K562 (cell line): ENCODE measurements at regions not wholly inside any gene's neighbourhood (a gene's known extent, or its start where the extent isn't known, plus 50 kb on each side); places are given as distances from the start of the nearest gene placed in this dataset.

ENCODE experiments used
- DMBX1 ChIP-seq: fragments of 250-450 bp; sonication (Bioruptor Pico); IDR thresholded peaks from 2 replicates; pipeline ENCODE4 v1.8.0; 2022; ENCODE audit warnings: inconsistent platforms, mild to moderate bottlenecking, moderate library complexity, borderline replicate concordance
- EP300 ChIP-seq: IDR thresholded peaks from 2 replicates; pipeline ENCODE4 v1.6.1; 2012; ENCODE audit warnings: low read length, improper control_type of control experiment
- EZH2 ChIP-seq: IDR thresholded peaks from 2 replicates; pipeline ENCODE4 v1.6.1; 2012; ENCODE audit warnings: low read depth, mild to moderate bottlenecking, inconsistent platforms, low read length, borderline replicate concordance
- HOXB6 ChIP-seq: fragments of 250-450 bp; sonication (Bioruptor Pico); IDR thresholded peaks from 2 replicates; pipeline ENCODE4 v1.5.1; 2022; ENCODE audit warnings: mild to moderate bottlenecking, borderline replicate concordance
- LEF1 ChIP-seq: fragments of 450-650 bp; IDR thresholded peaks from 2 replicates; pipeline ENCODE4 v1.6.1; 2016; ENCODE audit warnings: mild to moderate bottlenecking
- POLR2A ChIP-seq: fragments of 450-650 bp; conservative IDR thresholded peaks from 2 replicates; pipeline ENCODE4 v1.6.1; 2016
- SRSF7 ChIP-seq: fragments of 200-400 bp; formaldehyde crosslinking; optimal IDR thresholded peaks from 2 replicates; pipeline ENCODE3; 2017; ENCODE audit warnings: mild to moderate bottlenecking, low read depth, low read length
- TF ChIP-seq, protein P1 (sequence below), 3 experiments: IDR thresholded peaks in 2 of 3; conservative IDR thresholded peaks in 1 of 3; 2 replicates each; pipeline ENCODE4 v1.5.1; 2011 to 2012; ENCODE audit warnings: low read length in 3 of 3, mild to moderate bottlenecking in 3 of 3, control low read depth in 2 of 3, improper control_type of control experiment in 1 of 3, inconsistent platforms in 1 of 3, low read depth in 1 of 3, mixed read lengths in 1 of 3, moderate library complexity in 1 of 3; ENCODE audit not compliant: insufficient read depth in 2 of 3
- TF ChIP-seq, protein P2 (sequence below): fragments of 450-650 bp; formaldehyde crosslinking; IDR thresholded peaks from 2 replicates; pipeline ENCODE4 v1.4.0; 2020; ENCODE audit warnings: mild to moderate bottlenecking

DNA sequence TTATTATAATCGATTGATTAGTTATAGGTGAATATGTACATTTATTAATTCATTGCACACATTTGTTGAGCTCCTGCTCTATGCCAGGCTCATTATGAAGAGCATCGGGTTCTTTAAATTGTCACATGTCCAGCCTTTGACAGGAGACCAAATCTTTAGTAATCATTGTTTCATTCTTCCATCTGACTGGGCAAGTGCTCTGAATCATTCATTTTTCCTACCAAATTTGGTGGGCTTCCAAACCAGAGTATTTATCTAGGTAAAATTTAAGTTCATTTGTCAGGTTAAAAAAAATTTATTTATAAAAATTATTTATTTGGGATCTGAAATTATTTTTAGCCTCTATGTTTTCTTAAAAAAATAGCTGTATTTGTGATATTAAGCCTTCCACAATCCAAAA is 404.9 kb upstream of the MMS22L start:
- TF ChIP-seq EP300 (no peak), DMBX1 (no peak), POLR2A (no peak), SRSF7 (no peak), EZH2 (no peak), LEF1 (no peak), HOXB6 (CRISPR knock-in tag) (no peak)
- TF ChIP-seq, protein P1, sequence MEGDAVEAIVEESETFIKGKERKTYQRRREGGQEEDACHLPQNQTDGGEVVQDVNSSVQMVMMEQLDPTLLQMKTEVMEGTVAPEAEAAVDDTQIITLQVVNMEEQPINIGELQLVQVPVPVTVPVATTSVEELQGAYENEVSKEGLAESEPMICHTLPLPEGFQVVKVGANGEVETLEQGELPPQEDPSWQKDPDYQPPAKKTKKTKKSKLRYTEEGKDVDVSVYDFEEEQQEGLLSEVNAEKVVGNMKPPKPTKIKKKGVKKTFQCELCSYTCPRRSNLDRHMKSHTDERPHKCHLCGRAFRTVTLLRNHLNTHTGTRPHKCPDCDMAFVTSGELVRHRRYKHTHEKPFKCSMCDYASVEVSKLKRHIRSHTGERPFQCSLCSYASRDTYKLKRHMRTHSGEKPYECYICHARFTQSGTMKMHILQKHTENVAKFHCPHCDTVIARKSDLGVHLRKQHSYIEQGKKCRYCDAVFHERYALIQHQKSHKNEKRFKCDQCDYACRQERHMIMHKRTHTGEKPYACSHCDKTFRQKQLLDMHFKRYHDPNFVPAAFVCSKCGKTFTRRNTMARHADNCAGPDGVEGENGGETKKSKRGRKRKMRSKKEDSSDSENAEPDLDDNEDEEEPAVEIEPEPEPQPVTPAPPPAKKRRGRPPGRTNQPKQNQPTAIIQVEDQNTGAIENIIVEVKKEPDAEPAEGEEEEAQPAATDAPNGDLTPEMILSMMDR (IDR thresholded peaks at IDR 0.05 in 2 of 3, conservative IDR thresholded peaks at IDR 0.05 in 1 of 3; ENCODE audit: insufficient read depth in 2 of 3, low read depth in 1 of 3, low read length in 3 of 3), result no peak
- TF ChIP-seq, protein P2, sequence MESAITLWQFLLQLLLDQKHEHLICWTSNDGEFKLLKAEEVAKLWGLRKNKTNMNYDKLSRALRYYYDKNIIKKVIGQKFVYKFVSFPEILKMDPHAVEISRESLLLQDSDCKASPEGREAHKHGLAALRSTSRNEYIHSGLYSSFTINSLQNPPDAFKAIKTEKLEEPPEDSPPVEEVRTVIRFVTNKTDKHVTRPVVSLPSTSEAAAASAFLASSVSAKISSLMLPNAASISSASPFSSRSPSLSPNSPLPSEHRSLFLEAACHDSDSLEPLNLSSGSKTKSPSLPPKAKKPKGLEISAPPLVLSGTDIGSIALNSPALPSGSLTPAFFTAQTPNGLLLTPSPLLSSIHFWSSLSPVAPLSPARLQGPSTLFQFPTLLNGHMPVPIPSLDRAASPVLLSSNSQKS, result no peak
